ENCODE measurements at regions not wholly inside any gene's neighbourhood (a gene's known extent, or its start where the extent isn't known, plus 50 kb on each side); places are given as distances from the start of the nearest gene placed in this dataset.

DNA sequence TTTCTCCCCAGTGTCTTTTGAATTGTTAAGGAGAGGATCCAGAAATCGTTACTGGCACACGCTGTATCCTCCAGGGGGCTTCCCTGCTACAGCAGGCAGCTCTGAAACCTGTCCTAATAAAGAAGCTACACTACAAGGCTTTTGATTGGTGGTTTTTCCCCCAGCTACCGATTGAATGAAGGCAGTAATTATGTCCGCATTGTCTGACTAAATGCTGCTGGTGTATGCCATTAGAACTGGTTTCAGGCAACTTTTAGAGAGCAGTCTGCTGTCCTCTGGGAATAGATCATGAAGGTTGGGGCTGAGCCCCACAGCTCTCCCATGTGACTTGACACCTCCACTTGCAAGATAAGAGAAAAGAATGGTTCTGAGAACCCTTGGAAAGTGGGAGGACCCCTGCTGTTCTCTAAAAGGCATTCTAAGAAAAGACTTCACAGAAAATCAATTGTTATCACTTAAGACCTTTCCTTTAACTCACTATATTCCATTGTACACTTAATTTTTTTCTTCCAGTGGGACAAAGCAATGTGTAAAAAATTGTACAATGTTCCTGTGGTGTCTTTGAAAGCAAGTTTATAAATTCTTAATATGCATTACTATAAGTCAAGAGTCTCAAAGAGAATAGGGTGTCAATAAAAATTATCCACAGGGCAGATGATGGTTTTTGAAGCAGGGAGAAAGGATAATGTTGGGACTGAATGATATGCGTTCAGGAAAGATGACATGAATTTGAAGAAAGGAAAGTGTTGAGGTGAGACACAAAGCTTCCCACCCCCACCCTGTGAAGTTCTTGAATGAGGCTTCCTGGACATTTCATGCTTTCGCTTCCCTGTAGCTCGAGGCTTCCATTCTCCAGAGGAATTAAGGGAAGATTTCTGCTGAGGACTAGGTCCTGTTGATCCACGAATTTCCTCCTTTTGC lies 53.0 kb upstream of the DAZL start:
- no peak for DNase-seq

DNA sequence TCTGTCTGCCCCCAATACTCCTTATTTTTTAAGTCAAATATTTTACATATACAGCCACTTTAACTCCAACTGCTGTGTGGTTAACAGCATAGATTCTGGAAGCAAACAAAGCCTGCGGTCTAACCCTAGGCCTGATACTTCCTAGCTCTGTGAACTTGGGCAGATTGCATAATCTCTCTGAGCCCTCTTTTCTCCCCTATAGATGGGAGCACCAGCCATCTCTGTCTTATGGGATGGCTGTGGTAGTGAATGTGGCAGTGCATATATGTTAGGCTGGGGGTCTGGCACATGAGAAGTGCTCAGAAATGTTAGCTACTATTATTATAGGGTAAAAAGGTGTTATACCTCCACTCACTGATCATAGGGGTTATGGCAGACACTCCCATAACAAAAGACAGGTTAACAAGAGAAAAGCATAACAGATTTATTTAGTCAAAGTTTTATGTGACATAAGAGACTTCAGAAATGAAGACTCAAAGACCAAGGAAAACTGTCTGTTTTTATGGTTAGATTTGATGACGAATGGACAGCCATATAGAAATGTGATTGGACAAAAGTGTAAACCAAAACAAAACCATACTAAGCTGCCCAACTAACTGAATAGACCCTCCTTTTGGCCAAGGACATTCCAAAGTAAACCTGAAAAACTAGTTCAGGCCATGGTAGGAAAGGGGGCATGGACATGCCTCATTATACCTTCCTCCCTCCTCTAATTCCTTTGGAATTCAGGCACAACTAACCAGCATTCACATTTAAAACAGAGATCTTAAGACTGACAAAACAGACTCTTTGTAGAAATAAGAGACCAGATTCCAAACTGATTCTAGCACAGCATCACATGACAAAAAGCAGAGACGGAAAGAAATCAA lies 53.9 kb upstream of the DAZL start:
- no peak for DNase-seq

DNA sequence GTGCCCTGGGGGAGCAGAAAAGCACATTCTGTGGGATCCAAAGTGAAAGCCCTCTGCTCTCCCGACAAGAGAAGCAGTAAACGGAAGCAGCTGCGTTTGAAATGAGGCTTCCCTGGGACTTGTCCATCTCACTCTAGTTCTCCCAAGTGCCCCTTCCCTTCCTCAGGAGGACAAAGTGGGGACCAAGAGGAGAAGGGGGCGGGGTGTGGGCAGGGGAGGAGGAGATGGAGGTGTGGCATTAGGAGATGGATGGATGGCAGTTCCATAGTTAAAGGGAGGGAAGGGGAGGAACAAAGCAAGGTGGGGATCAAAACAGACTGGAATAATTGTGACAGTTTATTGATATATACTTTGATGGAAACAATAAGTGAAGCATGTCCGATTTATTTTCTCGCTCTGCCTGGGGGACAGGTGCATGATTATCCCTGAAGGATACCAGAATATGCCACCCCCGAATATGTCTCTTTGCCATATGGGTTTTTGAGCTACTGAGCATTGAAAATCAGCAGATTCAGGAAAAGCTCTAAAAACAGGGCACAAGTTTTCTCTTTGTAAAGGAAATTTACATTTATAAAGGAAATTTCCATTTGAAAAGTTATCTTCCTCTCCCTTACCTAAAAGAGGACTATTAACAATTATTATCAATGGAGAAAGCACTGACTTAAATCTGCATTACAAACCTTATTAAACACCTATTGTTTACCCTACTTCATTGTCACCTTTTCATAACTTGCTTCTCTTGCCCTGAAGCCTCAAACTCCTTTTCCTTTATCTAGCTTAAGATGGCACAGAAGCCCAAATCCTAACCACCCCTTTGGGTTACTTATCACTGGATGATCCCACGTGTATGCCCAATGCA lies 58.9 kb upstream of the DAZL start:
- DNase-seq: no peak

DNA sequence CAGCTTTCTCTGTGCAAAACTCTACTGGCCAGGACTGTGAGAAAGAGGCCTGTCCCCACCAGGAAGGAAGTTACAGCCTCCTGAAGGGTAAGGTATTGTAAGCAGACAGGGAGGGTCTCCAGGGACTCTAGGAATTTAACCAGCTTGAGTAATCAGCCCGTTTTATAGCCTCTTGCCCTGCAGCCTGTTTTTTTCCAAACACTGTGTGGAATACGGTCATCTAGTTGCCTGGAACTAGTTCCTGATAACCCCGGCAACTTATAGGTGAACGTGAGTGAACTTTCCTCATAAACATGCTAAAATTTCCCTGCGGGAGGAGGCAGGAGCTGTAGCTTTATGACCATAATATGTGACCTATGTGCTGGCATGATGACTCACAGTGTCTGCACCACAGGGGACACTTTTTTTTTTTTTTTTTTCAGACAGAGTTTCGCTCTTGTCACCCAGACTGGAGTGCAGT lies 60.1 kb upstream of the DAZL start:
- no peak for DNase-seq

DNA sequence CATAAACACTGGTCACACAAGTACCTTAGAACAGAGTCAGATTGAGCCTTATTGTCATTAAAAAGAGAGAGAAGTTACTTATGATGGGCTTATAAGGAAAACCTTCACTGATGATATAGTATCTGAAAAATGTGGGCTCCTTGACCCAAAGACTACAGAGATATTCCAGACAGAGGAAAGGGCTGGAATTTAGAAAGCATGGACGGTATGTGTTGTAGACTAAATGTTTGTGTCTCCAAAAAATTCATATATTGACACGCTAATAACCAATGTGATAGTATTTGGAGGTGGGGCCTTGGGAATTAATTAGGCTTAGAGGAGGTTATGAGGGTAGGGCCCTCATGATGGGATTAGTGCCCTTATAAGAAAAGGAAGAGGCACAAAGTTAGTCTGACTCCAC lies 61.0 kb upstream of the DAZL start:
- no peak for DNase-seq

DNA sequence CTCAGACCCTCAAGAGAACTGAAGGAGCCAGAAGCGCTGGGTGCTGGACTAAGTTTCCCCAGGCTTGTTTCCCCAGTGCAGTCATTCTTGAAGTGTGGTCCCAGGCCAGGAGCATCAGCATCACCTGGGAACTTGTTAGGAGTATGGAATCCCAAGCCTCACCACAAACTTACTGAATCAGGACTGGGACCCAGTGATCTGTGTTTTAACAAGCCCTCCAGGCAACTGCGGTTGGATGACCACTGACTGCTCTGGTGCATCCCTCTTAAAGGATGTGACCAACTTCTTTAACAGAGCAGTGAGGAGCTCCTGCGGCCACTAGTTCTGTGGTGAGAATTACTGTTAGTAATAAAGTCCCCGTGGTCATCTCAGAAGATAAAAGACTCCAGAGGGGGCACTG lies 62.4 kb upstream of the DAZL start:
- no peak for DNase-seq

DNA sequence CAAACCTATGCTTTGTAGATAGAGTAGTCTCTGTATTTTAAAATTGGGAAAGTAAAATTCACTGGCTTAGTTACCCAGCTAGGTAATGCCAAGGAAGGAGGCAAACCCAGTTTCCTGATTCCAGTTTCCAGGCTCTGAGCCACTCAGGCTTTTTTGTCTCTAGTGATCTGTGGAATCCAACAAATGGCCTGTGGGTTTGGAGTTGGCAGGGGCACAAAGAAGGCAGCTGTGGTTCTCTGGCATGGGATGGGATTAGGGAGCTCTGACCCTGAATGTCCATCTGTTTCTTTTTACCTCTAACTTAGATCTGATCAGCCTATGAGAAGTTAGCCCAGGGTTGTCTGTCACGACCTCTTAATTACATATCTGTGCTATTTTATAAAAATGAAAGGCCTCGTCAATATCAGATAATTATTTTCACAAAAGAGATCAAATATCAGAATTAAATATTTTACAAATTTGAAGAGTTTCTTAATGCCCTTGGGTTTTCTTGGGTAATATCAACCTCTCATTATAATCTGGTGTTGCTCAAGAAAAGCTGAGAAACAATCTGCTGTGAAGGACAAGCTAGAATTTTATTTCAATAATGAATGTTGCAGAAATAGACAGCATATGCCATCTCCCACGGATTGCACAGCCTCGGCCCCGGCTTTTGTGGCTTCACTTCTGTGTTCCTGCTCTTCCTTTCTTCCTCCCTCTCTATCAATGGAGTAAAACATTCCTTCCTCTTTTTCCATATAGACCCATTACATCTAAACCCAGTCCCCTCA lies 63.7 kb upstream of the DAZL start:
- DNase-seq: no peak

DNA sequence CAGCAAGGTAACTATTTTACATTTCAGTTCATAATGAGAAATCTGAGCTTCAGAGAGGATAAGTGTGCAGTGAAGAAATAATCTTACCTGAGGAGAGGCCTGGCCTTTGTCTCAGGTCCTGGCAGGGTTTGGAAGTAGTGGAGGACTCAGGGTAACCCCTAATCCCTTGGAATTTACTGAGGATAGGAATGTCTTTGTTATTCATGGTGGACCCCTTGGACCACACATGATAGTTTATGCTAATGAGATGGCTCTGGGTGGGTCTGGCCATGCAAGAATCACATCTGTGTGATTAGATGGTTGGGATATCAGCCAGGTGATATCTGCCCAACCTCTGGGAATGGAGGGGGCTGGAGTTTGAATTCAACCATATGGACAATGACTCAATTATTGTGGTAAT lies 65.0 kb upstream of the DAZL start:
- no peak for DNase-seq

DNA sequence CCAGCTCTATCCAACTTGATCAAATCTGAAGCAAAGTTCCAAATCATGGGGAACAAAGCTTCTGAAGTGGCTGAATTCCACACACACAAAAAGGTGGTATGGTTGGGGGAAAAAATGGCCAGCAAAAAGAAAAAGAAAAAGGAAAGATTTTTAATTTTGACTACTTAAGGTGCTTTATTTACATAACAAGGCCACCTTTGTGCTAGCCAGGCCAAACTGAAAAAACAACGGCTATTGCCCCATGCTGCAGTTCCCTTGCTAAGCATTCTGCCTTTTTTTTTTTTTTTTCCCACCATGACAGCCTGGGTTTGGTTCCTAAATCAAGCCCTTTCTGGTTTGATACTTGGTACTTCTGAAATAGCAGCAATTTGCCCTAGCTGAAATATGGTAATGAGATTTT lies 66.5 kb upstream of the DAZL start:
- DNase-seq: no peak

DNA sequence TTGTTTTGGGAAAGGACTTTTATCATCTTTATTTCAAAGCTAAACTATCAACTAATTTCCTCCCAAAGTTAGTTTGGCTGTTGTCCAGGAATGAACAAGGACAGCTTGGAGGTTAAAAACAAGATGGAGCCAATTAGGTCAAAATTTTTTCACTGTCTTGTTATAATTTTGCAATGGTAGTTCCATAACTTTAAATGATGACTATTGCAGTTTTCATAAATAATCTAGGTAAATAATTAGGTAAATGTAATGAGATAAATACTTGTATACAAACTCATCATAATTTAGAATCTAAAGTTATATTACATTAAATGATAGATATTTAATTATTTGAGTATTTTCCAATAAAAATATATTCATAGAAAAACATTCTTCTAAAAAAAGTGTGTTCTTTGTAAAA lies 68.3 kb upstream of the DAZL start:
- no peak for DNase-seq

DNA sequence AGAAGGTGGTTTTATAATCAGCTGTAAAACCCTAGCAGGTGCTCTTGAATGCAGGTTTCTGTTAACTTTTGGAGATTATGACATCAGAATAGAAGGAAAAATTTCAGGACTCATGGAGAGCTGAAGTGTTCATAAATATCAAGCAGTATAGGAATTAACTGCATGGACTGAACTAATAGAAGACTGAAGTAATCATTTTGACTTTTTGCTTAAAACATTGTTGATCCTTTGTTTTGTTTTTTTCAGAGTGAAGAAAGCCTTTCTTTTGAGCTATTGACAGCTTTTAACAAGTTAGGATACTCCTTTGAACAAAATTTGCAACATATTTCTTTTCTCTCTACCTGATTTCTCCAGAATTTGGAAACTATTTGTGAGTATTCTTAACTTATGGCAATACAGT lies 70.6 kb upstream of the DAZL start:
- no peak for DNase-seq

DNA sequence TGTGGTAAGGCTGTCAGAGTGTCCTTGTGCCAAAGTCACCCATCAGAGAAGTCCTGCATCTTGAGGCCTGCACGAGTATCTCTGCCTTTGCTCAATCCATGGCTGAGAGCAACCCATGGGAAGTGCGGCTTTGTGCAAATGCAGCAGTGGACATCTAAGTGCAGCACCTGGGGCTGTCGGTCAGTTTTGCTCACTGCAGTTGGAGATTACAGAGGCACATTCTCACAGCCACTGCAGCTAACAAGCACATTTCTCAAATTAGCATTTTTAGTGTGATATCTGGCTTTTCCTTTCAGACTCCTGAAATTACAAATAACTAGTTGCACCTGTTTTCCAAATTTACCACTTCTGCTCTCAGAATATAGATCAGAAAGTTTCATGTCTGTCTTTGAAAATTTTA lies 81.5 kb upstream of the DAZL start:
- DNase-seq: no peak

DNA sequence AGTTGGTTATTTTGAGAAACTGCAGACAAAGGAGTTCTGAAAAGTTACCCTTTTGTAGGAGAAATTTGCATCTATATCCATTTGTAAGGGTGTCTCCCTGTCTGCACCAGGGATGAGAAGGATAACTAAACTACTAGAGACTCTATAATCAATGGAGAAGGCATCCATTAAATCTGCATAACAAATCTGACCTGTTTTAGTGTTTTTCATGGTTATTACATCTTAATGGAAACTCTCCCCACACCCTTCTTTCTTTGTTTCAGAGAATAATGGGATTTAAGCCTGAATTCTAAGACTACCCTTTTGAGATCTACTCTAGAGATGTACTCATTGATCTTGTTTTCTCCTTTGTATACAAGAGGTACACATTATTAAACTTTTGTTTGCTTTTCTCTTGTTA lies 82.0 kb upstream of the DAZL start:
- DNase-seq: no peak

DNA sequence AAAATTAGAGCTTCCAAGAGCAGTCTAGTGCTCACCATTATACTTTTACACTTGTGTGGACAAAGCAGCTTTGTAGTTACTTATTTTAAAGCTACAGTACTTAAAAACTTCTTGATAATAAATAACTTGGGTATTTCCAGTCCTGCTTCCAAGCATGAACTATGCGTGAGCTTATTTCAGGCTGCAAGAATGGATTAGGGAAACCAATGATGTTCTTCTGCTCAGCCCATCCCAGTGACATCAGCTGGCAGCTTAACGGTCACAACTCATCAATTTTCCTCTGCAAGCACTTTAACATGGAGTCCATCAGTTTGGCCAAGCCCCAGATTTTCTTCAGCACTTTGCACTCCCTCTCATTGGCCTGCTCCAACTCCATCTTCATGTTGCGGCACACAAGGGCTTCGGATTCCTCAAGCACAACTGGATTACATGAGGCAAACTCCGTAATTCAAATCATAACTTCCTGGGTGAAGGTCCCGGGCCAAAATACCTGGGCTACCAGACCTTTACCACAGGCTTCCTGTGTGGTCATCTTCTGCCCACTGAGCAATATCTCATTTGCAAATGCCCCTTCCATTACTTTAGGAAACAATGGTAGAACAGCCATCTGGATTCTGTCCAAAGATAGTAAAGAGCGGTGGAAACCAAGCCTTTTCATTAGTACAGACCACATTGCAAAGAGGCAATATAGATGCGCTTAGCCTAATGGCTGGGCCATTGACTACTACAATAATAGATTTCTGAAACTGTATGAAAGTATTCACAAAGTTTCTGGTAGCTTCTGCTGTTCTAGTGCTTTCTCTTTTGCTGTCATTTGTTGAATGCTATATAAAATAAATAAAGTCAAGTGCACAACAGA lies 87.5 kb upstream of the DAZL start:
- DNase-seq: no peak

DNA sequence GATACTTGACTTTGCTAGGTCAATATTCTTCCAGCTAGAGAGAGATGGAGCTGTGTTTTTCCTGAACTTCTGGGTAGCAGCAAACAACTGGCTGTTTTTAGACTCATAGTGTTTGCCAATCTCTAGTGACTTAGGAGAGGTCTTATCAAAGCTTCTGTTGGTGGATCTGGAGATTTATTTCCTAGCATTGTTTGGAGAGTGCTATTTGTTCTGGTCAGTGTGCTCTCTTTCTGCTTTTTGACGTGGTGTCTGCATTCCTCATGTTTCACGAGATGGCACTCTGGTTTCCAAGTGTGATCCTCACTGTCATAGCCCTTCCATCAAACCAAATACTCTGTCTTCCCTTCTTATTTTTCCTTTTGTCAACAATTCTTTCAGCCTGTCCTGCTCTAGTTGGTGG lies 88.6 kb upstream of the DAZL start:
- DNase-seq: no peak

DNA sequence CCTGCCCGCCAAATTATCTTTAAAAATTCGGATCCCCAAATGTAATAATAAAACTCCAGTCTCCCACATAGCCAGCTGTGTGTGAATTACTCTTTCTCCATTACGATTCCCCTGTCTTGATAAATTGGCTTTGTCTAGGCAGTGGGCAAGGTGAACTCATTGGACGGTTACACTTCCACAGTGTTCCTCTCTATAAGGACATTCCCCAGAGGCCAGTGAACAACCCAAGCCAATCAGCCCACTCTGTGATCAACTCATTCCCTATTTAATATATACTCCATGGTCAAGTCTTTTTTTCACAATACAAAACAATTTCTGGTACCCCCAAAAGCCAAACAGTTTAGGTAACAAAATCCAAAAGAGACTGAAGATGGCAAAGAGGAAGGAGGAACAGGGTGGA lies 90.5 kb upstream of the DAZL start:
- no peak for DNase-seq

DNA sequence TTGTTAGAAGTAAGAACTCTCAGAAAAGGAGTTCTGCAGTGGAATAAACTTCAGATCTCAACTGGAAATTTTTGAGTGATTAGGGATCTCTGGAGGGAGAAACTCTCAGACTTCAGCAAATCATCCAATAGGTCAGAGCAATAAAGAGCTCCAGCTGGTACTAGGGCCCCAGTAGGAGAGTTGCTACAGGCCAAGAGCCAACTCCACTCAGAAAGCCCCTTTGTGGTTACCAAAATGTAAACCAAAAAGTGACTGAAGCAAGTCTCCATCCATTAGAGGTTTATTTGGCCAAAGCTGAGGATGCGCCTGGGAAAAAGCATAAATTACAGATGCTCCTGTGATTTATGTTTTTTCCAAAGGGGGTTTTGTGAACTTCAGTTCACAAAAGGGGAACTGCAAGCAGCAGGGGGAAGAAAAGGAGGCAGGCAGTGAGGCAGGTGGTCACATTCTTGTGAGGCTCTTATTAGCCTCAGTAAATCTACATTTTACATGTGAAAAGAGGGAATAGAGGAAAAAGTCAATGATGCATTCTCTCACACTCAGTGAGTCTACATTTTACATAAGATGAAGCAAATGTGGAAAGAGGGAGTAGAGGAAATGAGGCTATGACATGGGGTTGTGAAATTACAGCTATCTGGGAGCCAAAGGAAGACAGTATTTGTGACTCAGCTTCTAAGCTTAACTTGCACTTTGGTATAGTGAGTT lies 92.4 kb upstream of the DAZL start:
- no peak for DNase-seq

DNA sequence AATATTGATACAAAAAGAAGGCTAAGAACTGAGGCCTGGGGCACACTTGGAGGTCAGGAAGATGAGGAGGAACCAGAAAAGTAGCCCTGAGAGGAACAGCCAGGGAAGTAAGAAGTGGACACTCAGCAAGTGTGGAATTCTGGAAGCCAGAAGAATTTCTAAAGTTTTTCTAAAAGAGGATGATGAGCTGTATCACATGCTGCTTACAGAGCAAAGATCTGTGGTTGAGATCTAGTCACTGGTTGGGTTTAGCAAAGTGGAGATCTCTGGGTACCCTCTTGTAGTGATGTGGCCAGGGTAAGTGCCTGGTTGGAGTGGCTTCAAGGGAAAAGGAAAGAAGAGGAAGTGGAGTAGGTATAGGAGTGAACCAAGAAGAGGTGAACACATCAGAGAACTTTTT lies 95.4 kb upstream of the DAZL start:
- DNase-seq: no peak

DNA sequence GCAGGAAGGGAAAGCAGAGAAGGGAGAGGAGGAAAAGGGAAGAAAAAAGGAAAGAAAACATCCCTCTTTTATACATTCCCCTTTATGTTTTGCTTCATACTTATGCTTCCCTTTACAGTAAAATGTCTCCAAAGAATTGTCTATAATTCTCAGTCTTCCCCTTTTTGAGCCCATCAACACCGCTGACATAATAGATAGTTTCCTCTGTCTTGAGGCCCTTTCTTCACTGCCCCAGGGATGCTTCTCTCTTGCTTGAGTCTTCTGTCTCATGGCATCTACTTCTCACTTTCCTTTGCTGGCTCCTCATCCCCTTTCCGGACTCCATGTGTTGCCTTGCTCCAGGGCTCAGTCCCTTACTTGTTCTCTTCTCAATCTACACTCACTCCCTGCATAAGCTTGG lies 99.7 kb upstream of the DAZL start:
- no peak for DNase-seq

DNA sequence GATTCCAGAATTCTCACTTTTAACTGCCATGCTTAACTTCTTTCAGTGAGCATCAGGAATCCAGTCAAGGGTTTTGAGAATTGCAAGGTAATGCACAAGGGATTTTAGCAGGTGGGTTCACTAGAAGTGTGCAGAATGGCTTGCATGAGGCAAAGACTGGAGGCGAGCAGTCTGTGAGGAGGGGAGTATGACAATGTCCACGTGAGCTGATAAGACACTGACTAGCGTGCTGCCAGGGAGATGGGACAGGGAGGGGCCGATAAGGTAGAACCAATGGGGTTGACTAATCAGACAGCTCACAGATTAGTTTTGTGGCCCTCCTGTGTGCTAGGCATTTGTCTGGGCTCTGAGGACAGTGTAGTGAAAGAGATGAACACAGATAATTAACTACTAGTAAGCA lies 102.0 kb upstream of the DAZL start:
- DNase-seq: no peak

DNA sequence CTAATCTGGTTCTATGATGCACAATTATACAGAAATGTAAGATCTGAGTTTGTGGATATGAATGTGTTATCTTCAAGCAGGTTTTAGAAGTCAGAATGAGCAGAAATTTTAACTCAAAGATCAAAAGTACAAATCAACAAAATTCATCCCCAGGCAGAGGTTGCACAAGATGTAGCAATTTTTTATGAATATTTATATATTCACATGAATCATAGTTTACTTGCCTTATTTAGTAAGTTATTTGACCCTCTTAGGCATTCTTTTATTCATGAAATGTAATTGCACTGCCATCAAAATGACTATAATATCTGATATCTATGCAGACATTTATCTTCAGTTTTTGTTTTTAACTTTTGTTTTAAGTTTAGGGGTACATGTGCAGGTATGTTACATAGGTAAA lies 103.1 kb upstream of the DAZL start:
- no peak for DNase-seq

All from CD4-positive, alpha-beta T cell treated with Interleukin-4 for 1 hour (primary cell).